ENCODE measurements at regions not wholly inside any gene's neighbourhood (a gene's known extent, or its start where the extent isn't known, plus 50 kb on each side); places are given as distances from the start of the nearest gene placed in this dataset.
"Not testable (repeated sequence)": the region's sequence is repeated elsewhere in the genome, so short reads cannot be mapped to it uniquely, and the experiment has no call there.

- H3K27ac ChIP-seq (ENCODE audit: low read length), result no peak overlapping the region
Observed at GRCh38 chr7:66524738-66525137, 103.9 kb upstream of the KCTD7 start.

DNA sequence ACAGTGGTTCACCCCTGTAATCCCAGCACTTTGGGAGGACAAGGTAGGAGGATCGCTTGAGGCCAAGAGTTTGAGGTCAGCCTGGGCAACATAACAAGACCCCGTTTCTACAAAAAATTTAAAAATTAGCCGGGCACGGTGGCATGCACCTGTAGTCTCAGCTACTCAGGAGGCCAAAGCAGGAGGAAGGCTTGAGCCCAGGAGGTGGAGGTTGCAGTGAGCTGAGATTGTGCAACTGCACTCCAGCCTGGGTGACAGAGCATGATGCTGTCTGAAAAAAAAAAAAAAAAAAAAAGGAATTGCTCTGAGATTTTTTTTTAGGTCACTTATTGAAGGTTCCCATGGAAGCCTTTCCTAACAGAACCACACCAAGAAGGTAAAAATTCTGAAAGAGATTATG lies 101.9 kb upstream of the KCTD7 start:
- H3K27ac Mint-ChIP-seq; ATAC-seq; H3K36me3 Mint-ChIP-seq; DNase-seq; H3K27me3 Mint-ChIP-seq (ENCODE audit: low read depth in 2 of 2); H3K4me3 Mint-ChIP-seq; H3K27me3 ChIP-seq (ENCODE audit: control insufficient read depth, insufficient read depth, low read length); H3K27ac ChIP-seq (ENCODE audit: low read length); H3K4me3 ChIP-seq (ENCODE audit: low read length); H3K36me3 ChIP-seq (ENCODE audit: control insufficient read depth, insufficient read depth, low read length); H3K9me3 Mint-ChIP-seq; H3K9me3 ChIP-seq (ENCODE audit: control insufficient read depth, insufficient read depth, low read length); intact Hi-C loops (cut with micrococcal nuclease): not testable (repeated sequence)
- H3K4me1 Mint-ChIP-seq, result peaks cover 9 to 21% of the 10 kb centered on the region in 2 donors
- 97% methylated on average over 4 of the region's 4 CpGs for WGBS (ENCODE audit: insufficient coverage)
- H3K4me1 ChIP-seq (ENCODE audit: control insufficient read depth, insufficient read depth, low read length), result peaks cover 20% of the 10 kb centered on the region

More at GRCh38 chr7:66524738-66525137, 103.9 kb upstream of the KCTD7 start:
- H3K4me1 ChIP-seq (ENCODE audit: control insufficient read depth, insufficient read depth, low read length), result peaks cover 20% of the 10 kb centered on the region
- TF ChIP-seq, protein P1, sequence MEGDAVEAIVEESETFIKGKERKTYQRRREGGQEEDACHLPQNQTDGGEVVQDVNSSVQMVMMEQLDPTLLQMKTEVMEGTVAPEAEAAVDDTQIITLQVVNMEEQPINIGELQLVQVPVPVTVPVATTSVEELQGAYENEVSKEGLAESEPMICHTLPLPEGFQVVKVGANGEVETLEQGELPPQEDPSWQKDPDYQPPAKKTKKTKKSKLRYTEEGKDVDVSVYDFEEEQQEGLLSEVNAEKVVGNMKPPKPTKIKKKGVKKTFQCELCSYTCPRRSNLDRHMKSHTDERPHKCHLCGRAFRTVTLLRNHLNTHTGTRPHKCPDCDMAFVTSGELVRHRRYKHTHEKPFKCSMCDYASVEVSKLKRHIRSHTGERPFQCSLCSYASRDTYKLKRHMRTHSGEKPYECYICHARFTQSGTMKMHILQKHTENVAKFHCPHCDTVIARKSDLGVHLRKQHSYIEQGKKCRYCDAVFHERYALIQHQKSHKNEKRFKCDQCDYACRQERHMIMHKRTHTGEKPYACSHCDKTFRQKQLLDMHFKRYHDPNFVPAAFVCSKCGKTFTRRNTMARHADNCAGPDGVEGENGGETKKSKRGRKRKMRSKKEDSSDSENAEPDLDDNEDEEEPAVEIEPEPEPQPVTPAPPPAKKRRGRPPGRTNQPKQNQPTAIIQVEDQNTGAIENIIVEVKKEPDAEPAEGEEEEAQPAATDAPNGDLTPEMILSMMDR (IDR thresholded peaks at IDR 0.05), result no peak
- WGBS (ENCODE audit: insufficient coverage), result 92% methylated on average over 5 of the region's 5 CpGs
- ATAC-seq, result no peak
- no peak overlapping the region for H3K4me3 ChIP-seq (ENCODE audit: low read length)
- intact Hi-C loops (cut with micrococcal nuclease), result no loop called here
- H3K27ac Mint-ChIP-seq, result no peak overlapping the region
- no peaks in the 10 kb centered on the region for H3K27me3 Mint-ChIP-seq (ENCODE audit: low read depth in 2 of 2)
- H3K36me3 Mint-ChIP-seq, result no peaks in the 10 kb centered on the region
- H3K4me1 Mint-ChIP-seq, result peaks cover 9 to 23% of the 10 kb centered on the region in 2 donors
- no peak for DNase-seq
- no peak overlapping the region for H3K4me3 Mint-ChIP-seq
- no peaks in the 10 kb centered on the region for H3K9me3 ChIP-seq (ENCODE audit: control insufficient read depth, insufficient read depth, low read length)
- H3K9me3 Mint-ChIP-seq, result no peaks in the 10 kb centered on the region
- H3K27me3 ChIP-seq (ENCODE audit: control insufficient read depth, insufficient read depth, low read length), result no peaks in the 10 kb centered on the region
- no peaks in the 10 kb centered on the region for H3K36me3 ChIP-seq (ENCODE audit: control insufficient read depth, insufficient read depth, low read length)

DNA sequence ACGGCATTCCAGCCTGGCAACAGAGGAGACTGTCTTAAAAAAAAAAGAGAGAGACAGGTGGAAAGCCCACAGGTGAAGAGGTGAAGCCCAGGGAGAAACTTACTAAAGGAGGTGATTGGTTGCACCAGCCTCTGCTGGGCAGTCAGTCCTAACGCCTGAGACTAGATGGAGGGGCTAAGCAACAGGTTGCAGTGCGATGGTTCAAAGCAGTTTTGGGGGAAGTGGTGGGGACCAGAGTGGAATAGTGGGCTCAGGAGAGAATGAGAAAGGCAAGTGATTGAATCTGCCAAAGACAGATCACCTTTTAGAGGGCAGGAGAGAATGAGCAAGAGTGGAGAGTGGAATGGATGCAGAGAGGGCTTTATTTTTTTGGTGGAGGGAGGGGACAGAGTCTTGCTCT lies 100.0 kb upstream of the KCTD7 start:
- intact Hi-C loops (cut with micrococcal nuclease), result no loop called here
- no peak overlapping the region for H3K4me3 ChIP-seq (ENCODE audit: low read length)
- H3K4me1 ChIP-seq (ENCODE audit: control insufficient read depth, insufficient read depth, low read length), result peaks cover 2% of the 10 kb centered on the region
- no peaks in the 10 kb centered on the region for H3K27me3 Mint-ChIP-seq (ENCODE audit: low read depth in 2 of 2)
- H3K9me3 ChIP-seq (ENCODE audit: control insufficient read depth, insufficient read depth, low read length), result no peaks in the 10 kb centered on the region
- peaks cover 2% of the 10 kb centered on the region for H3K36me3 ChIP-seq (ENCODE audit: control insufficient read depth, insufficient read depth, low read length)
- H3K9me3 Mint-ChIP-seq, result no peaks in the 10 kb centered on the region
- no peaks in the 10 kb centered on the region for H3K36me3 Mint-ChIP-seq
- TF ChIP-seq, protein P1 (IDR thresholded peaks at IDR 0.05), result no peak
- no peak overlapping the region for H3K4me3 Mint-ChIP-seq
- WGBS (ENCODE audit: insufficient coverage), result 96% methylated on average over 3 of the region's 3 CpGs
- H3K27ac Mint-ChIP-seq, result peak overlapping the region in 1 of 2 donors; percentile 25
- H3K27me3 ChIP-seq (ENCODE audit: control insufficient read depth, insufficient read depth, low read length), result no peaks in the 10 kb centered on the region
- H3K27ac ChIP-seq (ENCODE audit: low read length), result no peak overlapping the region
- no peak for ATAC-seq
- peaks cover 0 to 4% of the 10 kb centered on the region in 2 donors for H3K4me1 Mint-ChIP-seq
- DNase-seq, result no peak

DNA sequence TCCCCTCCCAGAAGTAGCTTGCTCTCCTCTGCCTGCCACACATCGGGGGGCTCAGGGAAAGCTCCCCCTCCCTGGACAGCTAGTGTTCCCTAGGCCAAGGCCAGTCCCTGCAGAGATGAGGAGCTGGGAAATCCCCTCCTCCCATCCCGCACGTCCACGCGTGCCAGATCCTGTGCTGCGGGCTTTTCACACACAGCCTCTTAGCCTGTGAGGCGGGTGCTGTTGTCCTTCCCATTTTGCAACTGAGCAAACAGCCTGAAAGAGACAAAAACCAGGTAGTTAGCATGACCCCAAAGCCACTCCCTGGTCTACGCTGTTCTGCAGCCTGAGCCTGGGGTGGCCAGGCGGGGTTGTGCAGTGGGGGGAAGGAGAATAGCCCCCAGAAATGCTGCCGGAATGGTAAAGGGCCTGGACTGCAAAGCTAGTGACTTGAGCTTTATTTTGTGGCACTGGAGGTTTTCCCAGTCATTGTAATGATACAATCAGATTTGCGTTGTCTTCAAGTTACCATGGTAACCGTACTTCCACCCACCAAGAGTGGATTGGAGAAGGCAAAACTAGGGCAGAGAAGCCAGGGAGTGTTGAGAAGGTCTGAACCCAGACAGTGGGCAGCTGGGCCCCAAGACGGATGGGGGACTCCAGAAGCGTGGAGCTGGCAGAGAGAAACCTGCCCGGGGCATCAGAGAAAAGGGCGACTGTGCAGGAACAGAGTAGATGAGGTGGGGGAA lies 98.6 kb upstream of the KCTD7 start:
- Histone ChIP-seq H3K9me3 (ENCODE audit: control insufficient read depth, insufficient read depth, low read length) (no peaks in the 10 kb centered on the region), H3K36me3 (ENCODE audit: control insufficient read depth, insufficient read depth, low read length) (peaks cover 2% of the 10 kb centered on the region), H3K27me3 (ENCODE audit: control insufficient read depth, insufficient read depth, low read length) (no peaks in the 10 kb centered on the region), H3K4me1 (ENCODE audit: control insufficient read depth, insufficient read depth, low read length) (no peaks in the 10 kb centered on the region), H3K27ac (ENCODE audit: low read length) (no peak overlapping the region), H3K4me3 (ENCODE audit: low read length) (no peak overlapping the region)
- intact Hi-C loops (cut with micrococcal nuclease), result no loop called here
- DNase-seq (no peak), ATAC-seq (no peak)
- peaks cover 0 to 4% of the 10 kb centered on the region in 2 donors for H3K4me1 Mint-ChIP-seq
- no peaks in the 10 kb centered on the region for H3K9me3 Mint-ChIP-seq
- TF ChIP-seq, protein P1 (IDR thresholded peaks at IDR 0.05), result no peak
- peak overlapping the region; percentile 51 to 55 for H3K27ac Mint-ChIP-seq
- no peaks in the 10 kb centered on the region for H3K27me3 Mint-ChIP-seq (ENCODE audit: low read depth in 2 of 2)
- WGBS (ENCODE audit: insufficient coverage), result 96% methylated on average over 16 of the region's 16 CpGs
- H3K36me3 Mint-ChIP-seq, result no peaks in the 10 kb centered on the region
- no peak overlapping the region for H3K4me3 Mint-ChIP-seq
